HL-60/S4 (cell line): ENCODE measurements at regions not wholly inside any gene's neighbourhood (a gene's known extent, or its start where the extent isn't known, plus 50 kb on each side); places are given as distances from the start of the nearest gene placed in this dataset.
"Not testable (repeated sequence)": the region's sequence is repeated elsewhere in the genome, so short reads cannot be mapped to it uniquely, and the experiment has no call there.

Experiments
- in situ Hi-C: fragments of 300-500 bp; cut with MboI; formaldehyde crosslinking; loops from 2 replicates; pipeline ENCODE4 v1.14.3; 2022; ENCODE audit warnings: low sequenced_read_pairs

DNA sequence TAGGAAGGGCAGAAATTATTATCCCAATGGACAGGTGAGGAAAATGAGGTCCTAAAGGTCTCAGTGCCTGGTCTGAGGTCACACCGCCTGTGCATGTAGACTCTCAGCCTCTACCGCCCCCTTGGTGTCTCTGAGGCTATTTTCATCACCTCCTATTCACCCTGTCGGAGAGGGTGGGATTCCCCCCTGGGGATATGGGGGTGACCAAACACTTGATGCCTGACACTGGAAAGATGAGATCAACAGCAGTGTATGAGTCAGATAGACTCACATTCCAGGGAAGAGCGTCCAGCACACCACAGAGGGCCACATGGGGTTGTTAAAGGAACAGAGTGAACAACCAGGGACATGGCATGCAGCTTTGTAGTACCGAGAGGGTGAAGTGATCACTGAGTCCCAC, 199.7 kb downstream of the SMAD2 start:
- in situ Hi-C loops, result loop anchor here (25.0 kb wide), 1 partner anchor 168 kb away; no protein-coding TSS in a partner anchor

- in situ Hi-C loops, result loop anchor here (25.0 kb wide), 1 partner anchor 167 kb away; no protein-coding TSS in a partner anchor
These were observed 201.1 kb downstream of the SMAD2 start for GRCh38 chr18:47729356-47729755.

DNA sequence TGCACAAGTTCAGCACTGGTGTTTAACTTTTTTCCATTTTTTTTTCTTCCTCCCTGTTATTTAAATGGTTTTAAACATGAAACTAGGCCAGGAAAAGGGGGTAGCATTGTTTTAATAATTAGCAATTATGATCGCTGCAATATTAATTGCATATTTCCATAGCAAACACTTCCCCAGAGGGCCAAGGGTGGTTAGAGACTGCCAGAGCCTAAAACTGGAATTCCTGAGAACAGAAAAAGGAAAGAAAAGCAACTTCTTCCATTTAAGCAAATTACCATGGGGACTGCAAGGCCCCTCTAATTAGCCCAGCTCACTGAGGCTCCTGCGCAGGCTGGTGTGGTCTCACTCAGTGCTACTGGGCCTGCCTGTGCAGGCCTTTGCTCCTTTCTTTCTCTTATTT, 201.5 kb downstream of the SMAD2 start:
- in situ Hi-C loops, result loop anchor here (25.0 kb wide), 1 partner anchor 167 kb away; no protein-coding TSS in a partner anchor

DNA sequence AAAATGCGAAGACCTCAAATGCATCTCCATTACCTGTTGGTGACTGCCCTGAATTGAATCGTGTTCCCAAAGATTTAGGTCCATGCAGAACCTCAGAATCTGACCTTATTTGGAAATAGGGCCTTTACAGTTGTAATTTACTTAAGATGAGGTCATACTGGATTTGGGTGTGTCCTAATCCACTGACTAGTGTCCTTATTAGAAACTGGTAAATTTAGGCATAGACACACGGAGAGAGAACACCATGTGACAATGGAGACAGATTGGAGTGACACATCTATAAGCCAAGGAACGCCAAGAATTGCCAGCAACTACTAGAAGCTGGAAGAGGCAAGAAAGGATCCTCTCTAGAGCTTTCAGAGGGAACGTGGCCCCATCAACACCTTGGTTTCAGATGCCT, 203.1 kb downstream of the SMAD2 start:
- in situ Hi-C loops, result loop anchor here (25.0 kb wide), 1 partner anchor 165 kb away; no protein-coding TSS in a partner anchor

GRCh38 chr18:47726550-47726949, 203.9 kb downstream of the SMAD2 start:
- in situ Hi-C loops, result loop anchor here (25.0 kb wide), 1 partner anchor 164 kb away; no protein-coding TSS in a partner anchor

- in situ Hi-C loops, result loop anchor here (25.0 kb wide), 1 partner anchor 163 kb away; no protein-coding TSS in a partner anchor
These were observed 204.8 kb downstream of the SMAD2 start for GRCh38 chr18:47725656-47726055.

GRCh38 chr18:47724186-47724975, 206.1 kb downstream of the SMAD2 start:
- in situ Hi-C loops, result no loop called here

GRCh38 chr18:47721876-47722275, 208.6 kb downstream of the SMAD2 start:
- in situ Hi-C loops, result no loop called here

GRCh38 chr18:47720741-47721140, 209.7 kb downstream of the SMAD2 start:
- in situ Hi-C loops, result no loop called here

- in situ Hi-C loops, result no loop called here
These were observed 211.2 kb downstream of the SMAD2 start for GRCh38 chr18:47719096-47719780.

GRCh38 chr18:47718646-47719045, 211.8 kb downstream of the SMAD2 start:
- in situ Hi-C loops, result no loop called here

- in situ Hi-C loops, result no loop called here
These were observed 213.2 kb downstream of the SMAD2 start for GRCh38 chr18:47717257-47717656.

DNA sequence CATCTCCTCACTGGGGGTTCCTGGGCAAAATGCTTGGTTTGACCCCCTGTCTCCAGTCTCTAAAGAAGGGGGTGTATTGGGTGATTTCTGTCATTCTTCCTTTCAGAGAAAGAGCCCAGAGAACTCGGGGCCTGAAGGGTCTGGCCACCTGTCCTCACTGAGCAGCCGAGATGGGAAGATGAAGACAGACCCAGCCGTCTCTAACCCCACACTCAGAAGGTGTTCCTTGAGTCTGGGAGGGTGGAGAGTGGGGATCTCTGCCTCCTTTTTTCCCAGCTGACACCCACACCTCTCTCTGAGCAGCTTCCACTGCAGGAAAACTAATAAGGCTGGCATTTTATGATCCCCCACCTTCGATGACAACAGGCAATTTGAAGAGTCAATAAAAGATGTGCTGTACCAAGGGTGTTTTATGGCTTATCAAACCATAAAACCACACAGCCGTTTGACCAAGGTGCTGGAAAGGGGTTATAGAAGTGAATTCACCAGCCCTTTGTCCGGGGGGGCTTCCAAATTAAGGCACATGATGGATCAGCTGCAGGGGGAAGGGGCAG, 213.8 kb downstream of the SMAD2 start:
- in situ Hi-C loops, result no loop called here

DNA sequence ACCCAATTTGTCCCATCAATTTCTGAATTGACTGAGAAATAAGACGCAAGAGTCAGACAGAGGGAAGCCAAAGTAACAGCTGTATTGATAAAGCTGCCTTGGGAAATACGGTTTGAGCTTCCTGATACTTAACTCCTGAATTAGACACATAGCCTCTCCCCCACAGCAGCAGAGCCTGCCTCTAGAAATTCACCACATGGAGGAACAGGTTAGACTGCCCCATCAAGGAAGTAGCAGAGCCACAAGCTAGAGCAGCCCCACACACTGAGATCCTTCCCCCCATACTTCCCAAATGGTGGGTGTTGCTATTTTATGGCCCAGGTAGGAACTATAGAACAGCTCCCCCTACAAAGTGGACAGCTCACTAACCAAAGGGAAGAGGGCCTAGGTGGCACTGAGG, 220.0 kb downstream of the SMAD2 start:
- in situ Hi-C loops, result no loop called here

DNA sequence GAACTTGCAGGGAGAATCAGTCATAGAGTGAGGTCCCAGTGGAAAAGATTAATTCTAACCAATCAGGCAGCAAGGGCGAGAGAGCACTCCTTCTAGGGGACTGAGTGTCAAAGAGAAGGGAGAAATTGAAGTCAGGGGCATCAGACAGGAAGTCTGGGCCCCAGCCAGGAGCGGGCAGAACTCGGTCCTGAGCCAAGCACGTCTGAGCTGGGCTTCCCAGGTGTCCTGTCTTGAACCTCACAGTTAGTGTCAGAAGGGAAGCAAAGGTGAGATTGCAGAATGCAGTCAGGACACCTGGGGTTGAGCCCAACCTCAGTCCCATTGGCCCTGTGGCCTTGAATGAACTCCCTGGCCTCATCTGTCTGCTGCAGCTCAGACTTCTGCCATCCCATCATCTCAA, 220.9 kb downstream of the SMAD2 start:
- in situ Hi-C loops, result no loop called here

GRCh38 chr18:47708206-47708605, 222.3 kb downstream of the SMAD2 start:
- in situ Hi-C loops, result no loop called here

- in situ Hi-C loops, result no loop called here
These were observed 229.3 kb downstream of the SMAD2 start for GRCh38 chr18:47701134-47701533.

- in situ Hi-C loops, result no loop called here
These were observed 233.6 kb downstream of the SMAD2 start for GRCh38 chr18:47696870-47697269.

DNA sequence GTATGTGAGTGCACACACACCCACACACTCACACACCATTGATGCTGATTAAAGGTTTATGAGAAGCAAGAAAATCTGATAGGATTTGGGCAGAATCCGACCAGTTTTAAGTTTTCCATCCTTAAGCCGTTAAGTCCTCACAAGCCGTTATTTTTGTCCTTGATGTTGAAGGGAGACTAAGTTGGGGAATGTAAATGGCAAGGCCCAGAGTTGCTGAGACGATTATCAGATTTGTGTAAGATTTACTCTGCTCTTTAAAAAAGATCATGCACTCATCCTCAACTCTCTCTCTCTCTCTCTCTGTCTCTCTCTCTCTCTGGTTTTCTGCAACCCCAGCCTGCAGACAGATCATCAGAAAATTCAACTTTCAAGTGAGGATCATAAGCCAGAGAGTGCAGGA, 238.8 kb downstream of the SMAD2 start:
- in situ Hi-C loops, result no loop called here

- in situ Hi-C loops, result not testable (repeated sequence)
These were observed 239.7 kb downstream of the SMAD2 start for GRCh38 chr18:47690778-47691177.

DNA sequence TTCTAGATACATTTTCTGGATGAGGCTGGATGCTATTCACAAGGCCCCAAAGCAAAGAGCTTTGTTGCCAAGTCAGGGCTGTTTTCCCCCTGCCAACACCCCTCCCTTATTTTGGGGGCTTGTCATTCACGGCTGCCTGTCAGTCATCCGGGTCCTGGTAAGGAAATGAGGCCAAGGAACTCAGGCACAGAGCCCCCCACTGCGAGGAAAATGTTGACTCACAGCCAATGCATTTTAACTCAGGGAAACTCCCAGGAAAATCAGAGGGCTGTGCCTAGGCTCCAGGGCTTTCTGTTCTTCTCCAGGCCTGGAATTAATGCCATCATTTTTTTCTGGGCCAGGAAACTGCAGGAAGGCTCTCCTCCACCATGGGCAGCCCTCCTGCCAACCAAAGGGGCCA, 241.1 kb downstream of the SMAD2 start:
- in situ Hi-C loops, result no loop called here

- in situ Hi-C loops, result no loop called here
These were observed 243.7 kb downstream of the SMAD2 start for GRCh38 chr18:47686806-47687205.
